ENCODE measurements at regions not wholly inside any gene's neighbourhood (a gene's known extent, or its start where the extent isn't known, plus 50 kb on each side); places are given as distances from the start of the nearest gene placed in this dataset.
"Not testable (repeated sequence)": the region's sequence is repeated elsewhere in the genome, so short reads cannot be mapped to it uniquely, and the experiment has no call there.

GRCh38 chr14:106562451-106562850 lies 1036.1 kb downstream of the TMEM121 start:
- TF ChIP-seq CTCF (IDR thresholded peaks at IDR 0.05; ENCODE audit: low read depth, low read length) = no peak

GRCh38 chr14:106564058-106564643 lies 1037.8 kb downstream of the TMEM121 start:
- no peak overlapping the region for H3K4me3 ChIP-seq (ENCODE audit: low read depth, low read length)
- TF ChIP-seq CTCF (IDR thresholded peaks at IDR 0.05; ENCODE audit: low read depth, low read length) = no peak

More at GRCh38 chr14:106562451-106562850, 1036.1 kb downstream of the TMEM121 start:
- H3K4me3 ChIP-seq (ENCODE audit: low read depth, low read length) = no peak overlapping the region

- H3K4me3 ChIP-seq (ENCODE audit: low read depth, low read length) = no peak overlapping the region
- TF ChIP-seq CTCF (IDR thresholded peaks at IDR 0.05; ENCODE audit: low read depth, low read length) = no peak
Measured at GRCh38 chr14:106578481-106578880, 1052.1 kb downstream of the TMEM121 start.

GRCh38 chr14:106579084-106579483 lies 1052.7 kb downstream of the TMEM121 start:
- H3K4me3 ChIP-seq (ENCODE audit: low read depth, low read length) = no peak overlapping the region

GRCh38 chr14:106585692-106586091 lies 1059.3 kb downstream of the TMEM121 start:
- no peak for TF ChIP-seq CTCF (IDR thresholded peaks at IDR 0.05; ENCODE audit: low read depth, low read length)
- H3K4me3 ChIP-seq (ENCODE audit: low read depth, low read length) = no peak overlapping the region

More at GRCh38 chr14:106579084-106579483, 1052.7 kb downstream of the TMEM121 start:
- no peak for TF ChIP-seq CTCF (IDR thresholded peaks at IDR 0.05; ENCODE audit: low read depth, low read length)

GRCh38 chr14:106586098-106586704 lies 1059.8 kb downstream of the TMEM121 start:
- TF ChIP-seq CTCF (IDR thresholded peaks at IDR 0.05; ENCODE audit: low read depth, low read length) = no peak
- H3K4me3 ChIP-seq (ENCODE audit: low read depth, low read length) = no peak overlapping the region

GRCh38 chr14:106591539-106591938 lies 1065.2 kb downstream of the TMEM121 start:
- H3K4me3 ChIP-seq (ENCODE audit: low read depth, low read length) = not testable (repeated sequence)

GRCh38 chr14:106592115-106592852 lies 1065.9 kb downstream of the TMEM121 start:
- not testable (repeated sequence) for H3K4me3 ChIP-seq (ENCODE audit: low read depth, low read length)
